Neural crest cell (in vitro differentiated cells): ENCODE measurements at regions not wholly inside any gene's neighbourhood (a gene's known extent, or its start where the extent isn't known, plus 50 kb on each side); places are given as distances from the start of the nearest gene placed in this dataset.

Experiments
- DNase-seq: peaks from one replicate; pipeline ENCODE4 v3.0.0; 2021; ENCODE audit warnings: low read depth, mixed read lengths, low spot score
- H3K27ac Mint-ChIP-seq: one replicate; pipeline ENCODE4 v1.8.0; 2021; ENCODE audit warnings: mild to moderate bottlenecking, mixed read lengths; ENCODE audit not compliant: unreplicated experiment
- H3K27me3 Mint-ChIP-seq: 2 replicates; pipeline ENCODE4 v1.8.0; 2021; ENCODE audit warnings: low read depth, mild to moderate bottlenecking, mixed read lengths
- H3K36me3 Mint-ChIP-seq: 2 replicates; pipeline ENCODE4 v1.8.0; 2021; ENCODE audit warnings: low read depth, mild to moderate bottlenecking, mixed read lengths
- H3K4me1 Mint-ChIP-seq: 2 replicates; pipeline ENCODE4 v1.8.0; 2021; ENCODE audit warnings: mixed read lengths
- H3K4me3 Mint-ChIP-seq: one replicate; pipeline ENCODE4 v1.8.0; 2021; ENCODE audit warnings: mild to moderate bottlenecking, mixed read lengths
- H3K9me3 Mint-ChIP-seq: 2 replicates; pipeline ENCODE4 v1.8.0; 2021; ENCODE audit warnings: mixed read lengths
- TF ChIP-seq, protein P1 (sequence below): fragments of 200-600 bp; sonication (generic); conservative IDR thresholded peaks from 2 replicates; pipeline ENCODE4 v1.5.0; 2021; ENCODE audit warnings: antibody characterized with exemption, mild to moderate bottlenecking

DNA sequence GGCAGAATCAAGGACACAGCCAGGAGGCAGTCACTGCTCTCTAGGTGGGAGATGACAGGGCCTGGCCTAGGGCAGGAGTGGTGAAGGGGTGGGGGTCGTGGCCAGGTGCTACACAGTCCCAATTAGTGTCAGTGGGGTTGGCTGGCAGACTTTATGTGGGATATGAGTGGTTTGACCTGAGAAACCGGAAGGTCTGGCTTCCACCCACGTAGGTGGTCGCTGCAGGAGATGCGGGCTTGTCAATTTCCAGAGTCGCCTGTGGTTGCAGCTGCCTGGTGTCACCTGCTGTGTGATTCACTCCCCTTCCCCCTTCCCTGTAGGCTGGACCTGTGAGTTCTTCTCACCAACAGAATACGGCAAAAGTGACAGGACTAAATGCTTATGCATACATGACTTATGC lies 124.3 kb downstream of the KLF6 start:
- peaks cover 23% of the 10 kb centered on the region for H3K4me1 Mint-ChIP-seq
- no peaks in the 10 kb centered on the region for H3K27me3 Mint-ChIP-seq

DNA sequence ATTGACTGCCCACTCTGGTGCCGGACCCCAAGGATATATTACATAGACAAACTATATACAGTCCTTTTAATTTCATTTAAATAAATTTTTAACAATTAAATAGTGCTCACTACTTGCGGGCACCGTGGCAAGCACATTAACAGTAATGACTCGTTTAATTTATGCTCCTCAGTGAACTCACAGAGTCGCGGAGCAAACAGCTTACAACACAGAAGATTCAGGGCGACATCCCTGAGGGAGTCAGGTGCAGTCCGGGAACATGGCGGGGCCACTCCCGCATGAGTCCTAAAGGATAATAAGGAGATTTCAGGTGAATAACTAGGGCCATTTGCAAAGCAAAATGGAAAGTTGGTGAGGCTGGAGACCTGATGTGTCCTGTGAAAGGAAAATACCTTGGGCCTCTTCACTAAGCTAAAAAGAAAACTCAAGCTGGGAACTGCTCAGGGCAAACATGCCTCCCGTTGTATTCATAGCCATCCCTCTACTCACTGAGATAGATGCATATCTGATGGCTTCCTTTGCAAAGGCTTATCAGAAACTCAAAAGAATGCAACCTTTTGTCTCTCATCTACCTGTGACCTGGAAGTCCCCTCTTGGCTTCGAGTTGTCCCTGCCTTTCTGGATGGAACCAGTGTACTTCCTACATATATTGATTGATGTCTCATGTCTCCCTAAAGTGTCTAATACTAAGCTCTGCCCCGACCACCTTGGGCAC lies 125.6 kb downstream of the KLF6 start:
- no peaks in the 10 kb centered on the region for H3K36me3 Mint-ChIP-seq
- no peak overlapping the region for H3K4me3 Mint-ChIP-seq
- H3K4me1 Mint-ChIP-seq = peaks cover 31% of the 10 kb centered on the region
- H3K9me3 Mint-ChIP-seq = no peaks in the 10 kb centered on the region
- no peak for DNase-seq
- H3K27ac Mint-ChIP-seq = no peak overlapping the region
- no peaks in the 10 kb centered on the region for H3K27me3 Mint-ChIP-seq
- TF ChIP-seq, protein P1, sequence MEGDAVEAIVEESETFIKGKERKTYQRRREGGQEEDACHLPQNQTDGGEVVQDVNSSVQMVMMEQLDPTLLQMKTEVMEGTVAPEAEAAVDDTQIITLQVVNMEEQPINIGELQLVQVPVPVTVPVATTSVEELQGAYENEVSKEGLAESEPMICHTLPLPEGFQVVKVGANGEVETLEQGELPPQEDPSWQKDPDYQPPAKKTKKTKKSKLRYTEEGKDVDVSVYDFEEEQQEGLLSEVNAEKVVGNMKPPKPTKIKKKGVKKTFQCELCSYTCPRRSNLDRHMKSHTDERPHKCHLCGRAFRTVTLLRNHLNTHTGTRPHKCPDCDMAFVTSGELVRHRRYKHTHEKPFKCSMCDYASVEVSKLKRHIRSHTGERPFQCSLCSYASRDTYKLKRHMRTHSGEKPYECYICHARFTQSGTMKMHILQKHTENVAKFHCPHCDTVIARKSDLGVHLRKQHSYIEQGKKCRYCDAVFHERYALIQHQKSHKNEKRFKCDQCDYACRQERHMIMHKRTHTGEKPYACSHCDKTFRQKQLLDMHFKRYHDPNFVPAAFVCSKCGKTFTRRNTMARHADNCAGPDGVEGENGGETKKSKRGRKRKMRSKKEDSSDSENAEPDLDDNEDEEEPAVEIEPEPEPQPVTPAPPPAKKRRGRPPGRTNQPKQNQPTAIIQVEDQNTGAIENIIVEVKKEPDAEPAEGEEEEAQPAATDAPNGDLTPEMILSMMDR = no peak

More for the DNA sequence above, 124.3 kb downstream of the KLF6 start:
- Mint-ChIP-seq H3K36me3 (no peaks in the 10 kb centered on the region), H3K4me3 (no peak overlapping the region), H3K27ac (no peak overlapping the region), H3K9me3 (no peaks in the 10 kb centered on the region)
- no peak for DNase-seq
- TF ChIP-seq, protein P1 = no peak

DNA sequence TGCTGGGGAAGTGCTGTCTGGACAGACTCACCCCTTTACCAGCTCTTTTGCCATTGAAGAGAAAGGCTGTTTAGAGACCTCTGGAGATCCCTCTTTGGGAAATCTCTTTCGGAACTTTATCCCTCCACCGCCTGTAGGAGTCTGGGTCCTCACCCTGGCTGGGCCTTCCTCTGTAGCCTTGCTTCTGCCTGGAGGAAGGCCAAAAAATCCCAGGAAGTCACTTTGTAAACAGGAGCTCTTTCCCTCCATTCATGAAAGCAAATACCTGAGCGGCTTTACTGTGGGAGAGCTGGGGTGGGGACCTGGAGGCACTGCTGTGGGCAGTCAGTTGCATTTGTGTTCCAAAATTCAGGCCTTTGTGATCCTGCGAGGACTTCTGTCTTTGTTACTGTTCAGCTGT lies 126.2 kb downstream of the KLF6 start:
- TF ChIP-seq, protein P1 = no peak
- no peaks in the 10 kb centered on the region for H3K36me3 Mint-ChIP-seq
- H3K27me3 Mint-ChIP-seq = no peaks in the 10 kb centered on the region
- no peaks in the 10 kb centered on the region for H3K9me3 Mint-ChIP-seq
- H3K4me3 Mint-ChIP-seq = no peak overlapping the region
- DNase-seq = no peak
- H3K4me1 Mint-ChIP-seq = peaks cover 31% of the 10 kb centered on the region
- H3K27ac Mint-ChIP-seq = no peak overlapping the region

DNA sequence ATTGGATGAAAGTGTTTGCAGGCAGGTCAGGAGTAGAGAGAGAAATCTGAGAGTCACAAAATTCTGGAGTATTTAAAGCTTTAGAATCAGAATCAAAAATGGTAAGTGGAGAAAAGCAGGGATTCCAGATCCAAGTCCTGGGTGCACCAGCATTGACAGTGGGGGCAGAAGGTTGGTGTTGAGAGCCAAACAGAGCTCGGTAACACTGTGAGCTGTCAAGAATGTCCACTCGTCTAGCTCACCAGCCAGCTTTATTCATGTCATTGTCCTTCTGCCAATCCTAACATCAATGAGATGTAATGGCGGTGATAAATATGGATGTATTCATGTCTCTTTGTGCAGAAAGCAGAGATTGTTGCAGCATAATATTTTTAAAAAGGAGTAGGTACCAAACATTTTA lies 128.8 kb downstream of the KLF6 start:
- no peaks in the 10 kb centered on the region for H3K9me3 Mint-ChIP-seq
- no peaks in the 10 kb centered on the region for H3K36me3 Mint-ChIP-seq
- H3K27me3 Mint-ChIP-seq = no peaks in the 10 kb centered on the region

DNA sequence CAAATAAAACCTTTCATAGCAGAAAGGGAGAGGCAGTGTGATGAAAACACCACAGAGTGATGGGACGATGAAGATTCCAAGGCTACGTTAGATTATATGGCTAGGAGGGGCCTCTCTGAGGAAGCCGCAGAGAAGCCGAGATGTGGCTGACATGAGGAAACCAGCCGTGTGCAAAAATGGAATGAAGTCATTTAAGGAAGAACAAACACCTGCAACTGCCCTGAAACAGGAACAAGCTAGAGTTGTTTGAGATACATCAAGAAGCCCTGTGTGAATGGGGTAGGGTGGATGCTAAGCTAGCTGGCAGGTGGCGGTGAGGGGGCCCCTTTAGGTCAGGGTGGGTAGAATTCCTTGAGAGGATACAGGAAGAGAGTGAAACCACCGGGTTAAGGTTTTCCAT lies 129.5 kb downstream of the KLF6 start:
- Mint-ChIP-seq H3K36me3 (no peaks in the 10 kb centered on the region), H3K27ac (peak overlapping the region; percentile 83), H3K9me3 (no peaks in the 10 kb centered on the region), H3K27me3 (no peaks in the 10 kb centered on the region), H3K4me1 (peaks cover 31% of the 10 kb centered on the region), H3K4me3 (no peak overlapping the region)
- TF ChIP-seq, protein P1 = no peak
- DNase-seq = no peak

More for the DNA sequence above, 128.8 kb downstream of the KLF6 start:
- Mint-ChIP-seq H3K4me3 (peak overlapping the region; percentile 5), H3K4me1 (peaks cover 31% of the 10 kb centered on the region), H3K27ac (peak overlapping the region; percentile 83)
- DNase-seq = no peak
- TF ChIP-seq, protein P1 = no peak
